ENCODE measurements at regions not wholly inside any gene's neighbourhood (a gene's known extent, or its start where the extent isn't known, plus 50 kb on each side); places are given as distances from the start of the nearest gene placed in this dataset.

- Histone ChIP-seq H3K4me2 (ENCODE audit: insufficient read depth, low read length, poor library complexity, severe bottlenecking) (no peak overlapping the region), H3K27me3 (ENCODE audit: control insufficient read depth in 3 of 3, insufficient read depth in 3 of 3, low read depth in 1 of 3, low read length in 3 of 3) (no peaks in the 10 kb centered on the region), H2BK5ac (ENCODE audit: low read length) (no peak overlapping the region), H3K4me1 (ENCODE audit: control insufficient read depth in 2 of 2, insufficient read depth in 1 of 2, low read depth in 1 of 2, low read length in 2 of 2) (peaks cover 0 to 12% of the 10 kb centered on the region in 2 donors), H3K23ac (ENCODE audit: low read depth, low read length, poor library complexity) (no peak overlapping the region), H3K14ac (ENCODE audit: low read length) (no peak overlapping the region), H4K91ac (ENCODE audit: low read depth, low read length, poor library complexity) (no peak overlapping the region), H2BK120ac (ENCODE audit: low read depth, low read length) (no peak overlapping the region), H3K27ac (replicated peaks; ENCODE audit: low read length) (no peak overlapping the region), H4K8ac (ENCODE audit: low read depth, low read length) (no peak overlapping the region), H2BK15ac (ENCODE audit: low read length) (no peak overlapping the region), H3K18ac (ENCODE audit: low read length) (no peak overlapping the region), H3K36me3 (replicated peaks in 1 of 2; ENCODE audit: control insufficient read depth in 2 of 2, insufficient read depth in 2 of 2, low read length in 2 of 2) (peaks cover 0 to 9% of the 10 kb centered on the region in 2 donors), H3K9ac (ENCODE audit: low read depth, low read length, poor library complexity) (no peak overlapping the region), H2AK5ac (ENCODE audit: low read depth, low read length) (no peak overlapping the region), H3K9me3 (replicated peaks in 1 of 2; ENCODE audit: control insufficient read depth in 2 of 2, insufficient read depth in 1 of 2, low read depth in 1 of 2, low read length in 2 of 2) (peaks cover 0 to 7% of the 10 kb centered on the region in 2 donors), H3K4me3 (ENCODE audit: low read length in 2 of 2) (no peak overlapping the region), H2BK12ac (ENCODE audit: low read length) (no peak overlapping the region), H3K79me1 (ENCODE audit: low read depth, low read length) (no peaks in the 10 kb centered on the region), H2AFZ (ENCODE audit: low read length) (no peak overlapping the region), H3K4ac (ENCODE audit: low read length) (no peak overlapping the region)
- WGBS, 2 donors (ENCODE audit: extremely low coverage in 2 of 2, insufficient read length in 2 of 2, insufficient replicate concordance in 1 of 2), result no CpG with 5 or more reads among the region's 1 CpG
- DNase-seq (ENCODE audit: low spot score), result no peak
These were observed 864.4 kb downstream of the USP25 start for GRCh38 chr21:16594191-16594590.

- Histone ChIP-seq H2BK15ac (ENCODE audit: low read length) (no peak overlapping the region), H3K18ac (ENCODE audit: low read length) (no peak overlapping the region), H2AK5ac (ENCODE audit: low read depth, low read length) (no peak overlapping the region), H3K27me3 (ENCODE audit: control insufficient read depth in 3 of 3, insufficient read depth in 3 of 3, low read depth in 1 of 3, low read length in 3 of 3) (no peaks in the 10 kb centered on the region), H4K91ac (ENCODE audit: low read depth, low read length, poor library complexity) (no peak overlapping the region), H2BK120ac (ENCODE audit: low read depth, low read length) (no peak overlapping the region), H3K79me1 (ENCODE audit: low read depth, low read length) (no peaks in the 10 kb centered on the region), H3K14ac (ENCODE audit: low read length) (no peak overlapping the region), H2AFZ (ENCODE audit: low read length) (no peak overlapping the region), H2BK12ac (ENCODE audit: low read length) (no peak overlapping the region), H3K23ac (ENCODE audit: low read depth, low read length, poor library complexity) (no peak overlapping the region), H3K4me3 (ENCODE audit: low read length in 2 of 2) (no peak overlapping the region), H3K27ac (replicated peaks; ENCODE audit: low read length) (no peak overlapping the region), H3K4me1 (ENCODE audit: control insufficient read depth in 2 of 2, insufficient read depth in 1 of 2, low read depth in 1 of 2, low read length in 2 of 2) (peaks cover 0 to 12% of the 10 kb centered on the region in 2 donors), H3K36me3 (replicated peaks in 1 of 2; ENCODE audit: control insufficient read depth in 2 of 2, insufficient read depth in 2 of 2, low read length in 2 of 2) (peaks cover 0 to 9% of the 10 kb centered on the region in 2 donors), H4K8ac (ENCODE audit: low read depth, low read length) (no peak overlapping the region), H3K9me3 (replicated peaks in 1 of 2; ENCODE audit: control insufficient read depth in 2 of 2, insufficient read depth in 1 of 2, low read depth in 1 of 2, low read length in 2 of 2) (peaks cover 0 to 7% of the 10 kb centered on the region in 2 donors), H3K4ac (ENCODE audit: low read length) (no peak overlapping the region), H3K9ac (ENCODE audit: low read depth, low read length, poor library complexity) (no peak overlapping the region), H2BK5ac (ENCODE audit: low read length) (no peak overlapping the region), H3K4me2 (ENCODE audit: insufficient read depth, low read length, poor library complexity, severe bottlenecking) (no peak overlapping the region)
- DNase-seq (ENCODE audit: low spot score), result no peak
- no CpG with 5 or more reads among the region's 4 CpGs for WGBS, 2 donors (ENCODE audit: extremely low coverage in 2 of 2, insufficient read length in 2 of 2, insufficient replicate concordance in 1 of 2)
These were observed 866.6 kb downstream of the USP25 start for GRCh38 chr21:16596369-16596768.

- H2BK5ac ChIP-seq (ENCODE audit: low read length), result no peak overlapping the region
- H3K27me3 ChIP-seq (ENCODE audit: control insufficient read depth in 3 of 3, insufficient read depth in 3 of 3, low read depth in 1 of 3, low read length in 3 of 3), result no peaks in the 10 kb centered on the region
- H3K4me1 ChIP-seq (ENCODE audit: control insufficient read depth in 2 of 2, insufficient read depth in 1 of 2, low read depth in 1 of 2, low read length in 2 of 2), result peaks cover 0 to 7% of the 10 kb centered on the region in 2 donors
- no peak overlapping the region for H2BK15ac ChIP-seq (ENCODE audit: low read length)
- no peak overlapping the region for H2BK12ac ChIP-seq (ENCODE audit: low read length)
- no peak overlapping the region for H2AFZ ChIP-seq (ENCODE audit: low read length)
- no peak overlapping the region for H3K9ac ChIP-seq (ENCODE audit: low read depth, low read length, poor library complexity)
- no peak for DNase-seq (ENCODE audit: low spot score)
- H4K91ac ChIP-seq (ENCODE audit: low read depth, low read length, poor library complexity), result no peak overlapping the region
- H3K27ac ChIP-seq (replicated peaks; ENCODE audit: low read length), result no peak overlapping the region
- H3K18ac ChIP-seq (ENCODE audit: low read length), result no peak overlapping the region
- H3K36me3 ChIP-seq (replicated peaks in 1 of 2; ENCODE audit: control insufficient read depth in 2 of 2, insufficient read depth in 2 of 2, low read length in 2 of 2), result peaks cover 0 to 9% of the 10 kb centered on the region in 2 donors
- H2BK120ac ChIP-seq (ENCODE audit: low read depth, low read length), result no peak overlapping the region
- H3K14ac ChIP-seq (ENCODE audit: low read length), result no peak overlapping the region
- H3K23ac ChIP-seq (ENCODE audit: low read depth, low read length, poor library complexity), result no peak overlapping the region
- no peak overlapping the region for H4K8ac ChIP-seq (ENCODE audit: low read depth, low read length)
- WGBS, 2 donors (ENCODE audit: extremely low coverage in 2 of 2, insufficient read length in 2 of 2, insufficient replicate concordance in 1 of 2), result no CpG with 5 or more reads among the region's 7 CpGs
- no peaks in the 10 kb centered on the region for H3K79me1 ChIP-seq (ENCODE audit: low read depth, low read length)
- no peak overlapping the region for H2AK5ac ChIP-seq (ENCODE audit: low read depth, low read length)
- no peak overlapping the region for H3K4ac ChIP-seq (ENCODE audit: low read length)
- H3K4me2 ChIP-seq (ENCODE audit: insufficient read depth, low read length, poor library complexity, severe bottlenecking), result no peak overlapping the region
- peaks cover 0 to 7% of the 10 kb centered on the region in 2 donors for H3K9me3 ChIP-seq (replicated peaks in 1 of 2; ENCODE audit: control insufficient read depth in 2 of 2, insufficient read depth in 1 of 2, low read depth in 1 of 2, low read length in 2 of 2)
- H3K4me3 ChIP-seq (ENCODE audit: low read length in 2 of 2), result no peak overlapping the region
These were observed 868.0 kb downstream of the USP25 start for GRCh38 chr21:16597753-16598152.

GRCh38 chr21:16605597-16605996, 875.8 kb downstream of the USP25 start:
- H3K9me3 ChIP-seq (replicated peaks in 1 of 2; ENCODE audit: control insufficient read depth in 2 of 2, insufficient read depth in 1 of 2, low read depth in 1 of 2, low read length in 2 of 2), result peaks cover 0 to 6% of the 10 kb centered on the region in 2 donors
- peaks cover 0 to 12% of the 10 kb centered on the region in 2 donors for H3K4me1 ChIP-seq (ENCODE audit: control insufficient read depth in 2 of 2, insufficient read depth in 1 of 2, low read depth in 1 of 2, low read length in 2 of 2)
- no peak overlapping the region for H3K14ac ChIP-seq (ENCODE audit: low read length)
- DNase-seq (ENCODE audit: low spot score), result no peak
- H3K79me1 ChIP-seq (ENCODE audit: low read depth, low read length), result no peaks in the 10 kb centered on the region
- no peak overlapping the region for H3K4me2 ChIP-seq (ENCODE audit: insufficient read depth, low read length, poor library complexity, severe bottlenecking)
- no peak overlapping the region for H2BK12ac ChIP-seq (ENCODE audit: low read length)
- H3K18ac ChIP-seq (ENCODE audit: low read length), result no peak overlapping the region
- no peak overlapping the region for H4K8ac ChIP-seq (ENCODE audit: low read depth, low read length)
- no peaks in the 10 kb centered on the region for H3K27me3 ChIP-seq (ENCODE audit: control insufficient read depth in 3 of 3, insufficient read depth in 3 of 3, low read depth in 1 of 3, low read length in 3 of 3)
- no peak overlapping the region for H4K91ac ChIP-seq (ENCODE audit: low read depth, low read length, poor library complexity)
- peaks cover 0 to 26% of the 10 kb centered on the region in 2 donors for H3K36me3 ChIP-seq (replicated peaks in 1 of 2; ENCODE audit: control insufficient read depth in 2 of 2, insufficient read depth in 2 of 2, low read length in 2 of 2)
- no peak overlapping the region for H3K4ac ChIP-seq (ENCODE audit: low read length)
- no peak overlapping the region for H3K4me3 ChIP-seq (ENCODE audit: low read length in 2 of 2)
- H2BK120ac ChIP-seq (ENCODE audit: low read depth, low read length), result no peak overlapping the region
- WGBS, 2 donors (ENCODE audit: extremely low coverage in 2 of 2, insufficient read length in 2 of 2, insufficient replicate concordance in 1 of 2), result no CpG with 5 or more reads among the region's 5 CpGs
- no peak overlapping the region for H3K23ac ChIP-seq (ENCODE audit: low read depth, low read length, poor library complexity)
- H2BK5ac ChIP-seq (ENCODE audit: low read length), result no peak overlapping the region
- H2BK15ac ChIP-seq (ENCODE audit: low read length), result no peak overlapping the region
- no peak overlapping the region for H3K27ac ChIP-seq (replicated peaks; ENCODE audit: low read length)
- H3K9ac ChIP-seq (ENCODE audit: low read depth, low read length, poor library complexity), result no peak overlapping the region
- H2AK5ac ChIP-seq (ENCODE audit: low read depth, low read length), result no peak overlapping the region
- no peak overlapping the region for H2AFZ ChIP-seq (ENCODE audit: low read length)

Measured in neuronal stem cell (in vitro differentiated cells).